Heart left ventricle (tissue), 13 donors: ENCODE measurements at regions not wholly inside any gene's neighbourhood (a gene's known extent, or its start where the extent isn't known, plus 50 kb on each side); places are given as distances from the start of the nearest gene placed in this dataset.

ENCODE experiments used
- CTCF ChIP-seq, 12 donors: fragments of 200-600 bp; sonication (generic) in 4 of 12; IDR thresholded peaks; one replicate each; pipeline versions ENCODE4 v1.5.0 to v1.8.0; 2018 to 2022; ENCODE audit warnings: antibody characterized with exemption in 12 of 12, mild to moderate bottlenecking in 5 of 12
- POLR2A ChIP-seq, 2 donors: fragments of 450-650 bp; IDR thresholded peaks; one replicate each; pipeline ENCODE4 v1.6.1; 2017; ENCODE audit warnings: antibody characterized with exemption in 2 of 2, mild to moderate bottlenecking in 2 of 2, moderate library complexity in 2 of 2
- donor health status: ischemic (EF 13 %, LVEDD 7.1; RV severe dilation, severe dysfunction).
- donor health status: DM: no; HTN: yes; CAD: no.
- donor health status: DM: no; HTN: no; CAD: no.
- donor health status: ischemic (EF 25% LVEDD 6.9; RV normal size, moderate dysfunction).
- donor health status: ischemic (EF 25% LVEDD 5.7; RV mildly dilated, moderate dysfunction).
- donor health status: ischemic (EF 35%, LVEDD 5.7; RV mildly dilated, moderate dysfunction).
- donor health status: nonischemic (EF 11% LVEDD 7.7; RV severe dilation, severe dysfunction).
- donor health status: DM: yes; HTN: yes; CAD: no.
- donor health status: PGD.
- donor health status: ischemic (EF 29% LVEDD 5.4; RV normal size, mild dysfunction).
- donor health status: nonischemic (EF 23%, LVEDD 6.1; RV moderate dilation, normal function).

GRCh38 chr2:15808204-15808910 is 132.0 kb upstream of the MYCN start:
- no peak for TF ChIP-seq CTCF (IDR thresholded peaks at IDR 0.05)
- no peak for TF ChIP-seq POLR2A (IDR thresholded peaks at IDR 0.05)
